H1 (cell line): ENCODE measurements at regions not wholly inside any gene's neighbourhood (a gene's known extent, or its start where the extent isn't known, plus 50 kb on each side); places are given as distances from the start of the nearest gene placed in this dataset.

Source experiments
- EP300 ChIP-seq, 2 experiments: IDR thresholded peaks; 1 replicate in 1 of 2; 2 replicates in 1 of 2; pipeline ENCODE4 v1.6.1; 2011 to 2012; ENCODE audit warnings: low read depth in 2 of 2, low read length in 2 of 2, mild to moderate bottlenecking in 2 of 2, borderline replicate concordance in 1 of 2, inconsistent platforms in 1 of 2, moderate library complexity in 1 of 2
- KDM5A ChIP-seq: fragments of 200-600 bp; IDR thresholded peaks from 2 replicates; pipeline ENCODE4 v1.7.1; 2012; ENCODE audit warnings: mild to moderate bottlenecking, low read length, inconsistent platforms, mixed read lengths
- SIX5 ChIP-seq: IDR thresholded peaks from 2 replicates; pipeline ENCODE4 v1.6.1; 2011; ENCODE audit warnings: mild to moderate bottlenecking, low read depth, low read length
- TF ChIP-seq, protein P1 (sequence below), 3 experiments: IDR thresholded peaks; 1 replicate in 2 of 3; 2 replicates in 1 of 3; pipeline versions ENCODE4 v1.5.1 to v1.6.1; 2011; ENCODE audit warnings: low read length in 3 of 3, mild to moderate bottlenecking in 3 of 3, inconsistent platforms in 2 of 3, low read depth in 1 of 3, moderate library complexity in 1 of 3; ENCODE audit not compliant: insufficient read depth in 1 of 3; ENCODE audit errors: control extremely low read depth in 1 of 3

DNA sequence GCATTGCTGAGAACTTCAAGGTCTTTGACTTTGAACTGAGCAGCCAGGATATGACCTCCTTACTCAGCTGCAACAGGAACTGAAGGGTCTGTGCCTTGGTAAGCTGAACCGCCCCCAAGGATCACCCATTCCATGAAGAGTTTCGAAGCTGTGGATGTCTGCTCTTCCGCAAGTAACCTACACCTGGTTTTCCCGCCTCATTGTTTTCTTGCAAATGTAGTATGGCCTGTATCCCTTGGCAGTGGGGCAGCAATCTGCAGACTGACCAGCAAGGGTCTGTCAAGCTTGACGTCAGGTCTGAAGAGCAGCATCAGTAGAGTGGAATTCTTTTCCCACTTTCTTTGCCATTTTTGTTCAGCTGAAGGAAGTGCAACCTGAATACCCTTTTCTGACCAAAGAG, 62.6 kb upstream of the RAB12 start:
- TF ChIP-seq KDM5A (no peak), SIX5 (no peak), EP300 (IDR thresholded peaks at IDR 0.05; ENCODE audit: borderline replicate concordance in 1 of 2, low read depth in 2 of 2, low read length in 2 of 2) (no peak)
- TF ChIP-seq, protein P1, sequence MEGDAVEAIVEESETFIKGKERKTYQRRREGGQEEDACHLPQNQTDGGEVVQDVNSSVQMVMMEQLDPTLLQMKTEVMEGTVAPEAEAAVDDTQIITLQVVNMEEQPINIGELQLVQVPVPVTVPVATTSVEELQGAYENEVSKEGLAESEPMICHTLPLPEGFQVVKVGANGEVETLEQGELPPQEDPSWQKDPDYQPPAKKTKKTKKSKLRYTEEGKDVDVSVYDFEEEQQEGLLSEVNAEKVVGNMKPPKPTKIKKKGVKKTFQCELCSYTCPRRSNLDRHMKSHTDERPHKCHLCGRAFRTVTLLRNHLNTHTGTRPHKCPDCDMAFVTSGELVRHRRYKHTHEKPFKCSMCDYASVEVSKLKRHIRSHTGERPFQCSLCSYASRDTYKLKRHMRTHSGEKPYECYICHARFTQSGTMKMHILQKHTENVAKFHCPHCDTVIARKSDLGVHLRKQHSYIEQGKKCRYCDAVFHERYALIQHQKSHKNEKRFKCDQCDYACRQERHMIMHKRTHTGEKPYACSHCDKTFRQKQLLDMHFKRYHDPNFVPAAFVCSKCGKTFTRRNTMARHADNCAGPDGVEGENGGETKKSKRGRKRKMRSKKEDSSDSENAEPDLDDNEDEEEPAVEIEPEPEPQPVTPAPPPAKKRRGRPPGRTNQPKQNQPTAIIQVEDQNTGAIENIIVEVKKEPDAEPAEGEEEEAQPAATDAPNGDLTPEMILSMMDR (IDR thresholded peaks at IDR 0.05; ENCODE audit: control extremely low read depth in 1 of 3, insufficient read depth in 1 of 3, low read depth in 1 of 3, low read length in 3 of 3) = no peak
